Stimulated activated CD4-positive, alpha-beta T cell treated with anti-CD3 and anti-CD28 coated beads, TNF-alpha, amount 100 ng/mL, for 48 hours (primary cell): ENCODE measurements at regions not wholly inside any gene's neighbourhood (a gene's known extent, or its start where the extent isn't known, plus 50 kb on each side); places are given as distances from the start of the nearest gene placed in this dataset.
"Not testable (repeated sequence)": the region's sequence is repeated elsewhere in the genome, so short reads cannot be mapped to it uniquely, and the experiment has no call there.

Source experiments
- DNase-seq, 3 donors: peaks; one replicate each; pipeline ENCODE4 v3.0.0-alpha.2; 2020; ENCODE audit warnings: low read depth in 3 of 3

GRCh38 chr10:80697926-80698325 is 160.2 kb downstream of the SH2D4B start:
- DNase-seq = no peak

DNA sequence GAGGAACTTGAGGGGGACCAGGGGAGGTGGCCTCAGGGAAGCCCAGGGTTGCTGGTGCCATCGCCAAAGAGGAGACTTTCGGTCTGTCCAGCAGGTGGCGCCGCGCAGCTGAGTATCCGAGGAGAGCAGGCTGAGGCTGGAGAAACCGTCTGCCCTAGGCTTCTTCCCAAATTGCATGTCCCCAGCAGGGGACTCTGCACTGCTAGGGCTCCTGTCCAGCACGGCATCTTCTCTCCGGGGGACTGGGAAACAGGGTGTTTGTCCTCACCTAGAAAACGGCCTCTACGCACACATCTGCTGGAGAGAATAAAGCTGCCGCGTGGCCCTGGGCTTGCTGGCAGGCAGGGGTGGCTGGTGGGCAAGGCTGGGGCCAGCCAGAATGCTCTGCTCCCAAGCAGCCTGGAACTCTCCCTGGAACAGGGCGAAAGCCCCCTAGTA is 161.9 kb downstream of the SH2D4B start:
- peak; percentile 63 to 75 (median 65) for DNase-seq

- DNase-seq = no peak
These were observed 162.6 kb downstream of the SH2D4B start for GRCh38 chr10:80700252-80700651.

DNA sequence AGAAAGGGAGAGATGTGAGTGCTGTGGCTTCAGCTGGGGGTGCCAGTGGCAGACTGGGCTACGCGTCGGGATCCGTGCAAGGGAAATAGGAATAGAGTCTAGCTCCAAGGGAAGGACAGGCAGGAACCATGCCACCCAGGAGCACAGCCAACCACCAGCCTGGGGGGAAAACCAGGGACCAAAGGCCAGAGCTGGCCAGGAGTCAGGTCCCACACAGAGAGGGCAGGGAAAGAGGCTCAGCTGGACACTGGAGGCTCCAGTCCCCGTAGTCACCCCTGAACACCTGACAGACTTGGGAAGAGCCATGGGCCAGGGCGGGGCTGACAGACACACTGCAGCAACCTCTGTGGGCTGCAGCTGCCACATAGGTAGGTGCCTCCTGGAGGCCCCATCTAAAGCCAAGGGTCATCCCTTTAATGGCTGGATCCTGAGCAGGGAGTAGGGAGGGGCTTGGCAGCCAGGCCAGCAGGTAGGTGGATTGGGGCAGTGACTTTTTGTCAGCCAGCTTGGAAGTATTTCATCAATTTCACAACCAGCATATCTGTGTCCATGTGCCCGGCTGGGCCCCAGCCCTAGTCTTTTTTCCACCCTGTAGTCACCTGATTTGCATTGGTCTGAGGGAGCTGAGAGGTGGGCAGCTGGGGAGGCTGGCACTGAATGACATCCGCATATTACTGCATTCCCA is 163.2 kb downstream of the SH2D4B start:
- DNase-seq = no peak

DNA sequence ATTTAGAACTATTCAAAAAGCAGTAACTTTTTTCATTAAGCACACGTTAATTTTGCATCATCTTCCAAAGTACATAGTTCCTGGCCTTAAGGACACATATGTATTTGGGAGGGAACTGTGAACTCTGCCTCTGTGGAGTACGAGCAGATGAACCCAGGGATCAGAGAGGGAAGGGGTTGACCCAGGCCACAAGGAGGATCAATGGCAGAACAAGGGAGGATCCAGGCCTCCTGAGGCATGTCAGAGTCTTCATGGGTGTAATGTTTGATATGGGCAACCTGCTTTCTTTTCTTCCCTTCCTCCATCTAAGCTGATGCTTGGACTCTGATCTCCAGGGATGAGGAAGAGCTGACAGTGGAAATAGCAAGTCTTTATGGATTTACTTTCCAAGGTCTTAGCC is 164.0 kb downstream of the SH2D4B start:
- DNase-seq = no peak

- DNase-seq = no peak
These were observed 164.4 kb downstream of the SH2D4B start for GRCh38 chr10:80702143-80702542.

- DNase-seq = no peak
These were observed 168.2 kb downstream of the SH2D4B start for GRCh38 chr10:80705899-80706298.

DNA sequence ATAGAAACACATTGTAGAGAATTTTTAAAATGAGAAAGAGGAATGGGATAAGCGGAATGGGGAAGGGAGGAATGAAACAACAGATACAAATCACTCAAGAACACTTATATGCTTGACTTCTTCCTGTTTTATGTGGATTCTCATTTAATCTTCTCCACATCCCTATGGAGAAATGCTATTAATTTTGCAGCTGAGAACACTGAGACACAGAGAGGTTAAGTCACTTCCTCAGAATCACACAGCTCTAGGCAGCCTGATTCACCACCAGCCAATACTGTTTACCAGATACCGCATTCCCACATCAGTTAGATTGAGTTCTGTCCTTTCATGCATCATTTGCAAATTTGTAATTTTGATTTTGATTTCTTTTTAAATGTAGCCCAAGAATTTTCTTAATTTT is 170.5 kb downstream of the SH2D4B start:
- DNase-seq = no peak

- DNase-seq = no peak
These were observed 171.1 kb downstream of the SH2D4B start for GRCh38 chr10:80708808-80709207.

DNA sequence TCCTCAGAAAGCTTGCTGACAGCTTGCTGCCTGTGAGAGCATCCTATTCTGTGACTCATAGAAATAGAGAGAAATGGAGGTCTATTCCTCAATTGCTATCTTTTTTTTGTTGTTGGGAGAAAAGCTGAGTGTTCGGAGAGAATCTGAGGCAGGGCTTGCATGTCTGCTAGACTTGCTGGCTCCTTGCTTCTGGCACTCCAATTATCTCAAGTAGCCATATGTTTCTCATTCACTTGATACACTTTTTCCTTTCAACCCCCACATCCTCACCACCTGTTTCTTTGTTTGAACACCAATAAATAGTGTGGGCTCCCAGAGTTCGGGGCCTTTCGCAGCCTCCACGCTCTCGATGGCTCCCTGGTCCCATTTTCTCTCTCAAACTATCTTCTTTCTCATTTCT is 172.2 kb downstream of the SH2D4B start:
- no peak for DNase-seq

GRCh38 chr10:80713398-80713928 is 175.8 kb downstream of the SH2D4B start:
- DNase-seq = no peak

GRCh38 chr10:80714566-80714965 is 176.9 kb downstream of the SH2D4B start:
- no peak for DNase-seq

DNA sequence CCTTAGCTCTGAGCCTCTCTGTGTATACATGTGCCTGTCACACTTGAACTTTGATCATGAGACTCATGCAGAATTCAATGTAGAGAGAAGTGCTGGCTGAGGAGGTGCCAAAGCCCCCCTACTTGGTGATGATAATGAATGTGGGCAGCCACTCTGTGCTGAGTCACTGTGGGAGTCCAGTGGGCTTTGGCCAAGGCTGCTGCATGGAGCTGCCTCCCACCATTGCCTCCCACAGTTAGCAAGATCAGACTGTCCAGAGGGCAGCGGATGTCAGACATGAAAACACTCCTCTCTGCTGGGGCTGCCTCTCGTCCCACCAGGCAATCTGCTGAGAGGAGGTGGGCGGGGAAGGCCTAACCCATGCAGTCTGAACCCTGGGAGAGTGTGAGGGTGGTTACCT is 180.3 kb downstream of the SH2D4B start:
- no peak for DNase-seq

DNA sequence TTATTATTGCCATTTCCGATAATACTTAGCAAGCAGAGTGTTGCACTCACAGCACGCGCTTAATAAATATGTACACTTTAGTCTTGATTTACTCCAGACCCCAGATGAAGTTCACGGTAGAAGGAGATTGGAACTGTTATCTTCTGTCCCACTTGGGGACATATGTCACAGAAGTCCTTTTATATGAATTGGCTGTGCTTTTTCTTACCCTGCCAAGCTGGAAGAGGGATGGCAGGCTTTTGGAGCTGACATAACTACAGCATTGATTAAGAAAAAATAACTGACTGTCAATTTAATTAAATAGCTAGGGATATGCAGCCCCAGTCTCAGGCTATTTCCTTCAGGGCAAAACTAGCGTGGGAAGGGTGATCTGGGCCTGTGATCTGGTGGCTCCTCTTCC is 182.2 kb downstream of the SH2D4B start:
- DNase-seq = no peak

- DNase-seq = no peak
These were observed 182.8 kb downstream of the SH2D4B start for GRCh38 chr10:80720549-80720948.

- not testable (repeated sequence) for DNase-seq
These were observed 190.7 kb downstream of the SH2D4B start for GRCh38 chr10:80728354-80728753.

DNA sequence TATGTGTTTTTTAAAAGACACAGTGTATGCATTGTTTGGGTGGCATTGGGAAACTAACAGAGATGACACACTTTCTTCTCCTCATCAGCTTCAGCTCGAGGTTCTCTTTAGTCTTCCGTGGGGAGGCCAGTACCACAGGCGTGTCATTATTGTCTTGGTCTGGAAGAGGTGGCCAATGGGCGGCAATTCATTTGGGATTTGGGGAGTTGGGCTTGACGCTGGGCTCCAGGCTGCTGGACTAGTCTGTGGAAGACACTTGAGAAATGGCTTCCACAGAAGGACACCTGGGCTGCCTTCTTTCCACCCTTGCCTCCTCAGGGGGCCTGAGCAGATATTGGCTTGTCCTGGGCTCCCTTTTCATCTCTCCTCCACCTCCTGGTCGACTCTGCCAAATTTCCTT is 192.2 kb downstream of the SH2D4B start:
- no peak for DNase-seq

DNA sequence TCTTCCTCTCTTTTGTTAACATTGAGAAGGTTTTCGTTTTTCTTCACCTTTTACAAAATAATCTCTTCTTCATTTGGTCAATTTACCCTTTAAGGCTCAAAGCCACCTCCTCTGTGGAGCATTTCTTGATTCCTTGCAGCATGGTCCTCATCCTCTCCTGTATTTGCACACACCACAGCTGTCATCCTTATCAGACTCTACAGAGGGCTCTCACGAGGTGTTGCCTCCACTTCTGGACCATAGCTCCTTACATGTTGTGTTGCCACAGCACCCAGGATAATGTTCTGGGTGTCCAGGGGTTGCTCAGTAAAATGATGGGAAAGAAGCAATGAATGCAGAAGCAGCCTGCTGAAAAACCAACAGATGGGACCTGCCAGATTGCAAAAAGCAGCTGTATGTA is 192.8 kb downstream of the SH2D4B start:
- DNase-seq = no peak

DNA sequence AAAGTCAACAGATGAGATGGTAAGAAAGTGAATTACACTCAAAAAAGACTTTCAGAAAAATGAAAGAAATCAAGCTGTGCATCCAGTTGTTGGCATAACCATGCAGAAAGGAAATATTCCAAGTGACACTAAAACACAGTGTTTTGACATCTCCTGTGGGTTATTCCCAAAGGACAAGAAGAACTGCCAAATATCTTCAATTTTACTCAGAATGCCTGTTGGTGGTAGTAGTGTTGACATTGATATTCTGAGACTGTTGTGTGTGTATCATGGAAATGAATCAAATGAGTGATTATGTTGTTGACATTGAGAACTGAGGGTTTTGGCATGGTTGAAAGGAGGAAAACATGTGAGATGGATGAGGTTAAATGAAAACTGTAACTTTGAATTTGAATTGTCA is 196.9 kb downstream of the SH2D4B start:
- no peak for DNase-seq

DNA sequence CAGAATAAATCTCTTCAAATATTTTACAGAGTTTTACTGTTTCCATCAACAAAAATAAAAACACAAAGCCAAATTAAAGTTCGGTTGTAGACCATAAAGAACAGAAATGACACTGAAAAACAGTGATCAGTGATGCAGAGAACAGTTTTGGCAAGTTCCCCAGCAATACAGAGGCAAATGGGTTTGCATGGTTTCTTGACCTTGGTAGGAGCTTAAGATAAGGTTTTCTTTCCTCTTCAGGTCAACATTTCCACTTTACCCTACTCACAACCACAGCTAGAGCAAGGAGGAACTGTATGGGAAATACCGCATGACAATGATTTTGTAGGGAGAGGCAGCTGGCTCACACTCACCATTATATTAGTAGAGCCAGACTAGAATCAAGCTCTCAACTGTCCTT is 199.5 kb downstream of the SH2D4B start:
- no peak for DNase-seq

GRCh38 chr10:80739328-80739727 is 201.6 kb downstream of the SH2D4B start:
- DNase-seq = no peak

DNA sequence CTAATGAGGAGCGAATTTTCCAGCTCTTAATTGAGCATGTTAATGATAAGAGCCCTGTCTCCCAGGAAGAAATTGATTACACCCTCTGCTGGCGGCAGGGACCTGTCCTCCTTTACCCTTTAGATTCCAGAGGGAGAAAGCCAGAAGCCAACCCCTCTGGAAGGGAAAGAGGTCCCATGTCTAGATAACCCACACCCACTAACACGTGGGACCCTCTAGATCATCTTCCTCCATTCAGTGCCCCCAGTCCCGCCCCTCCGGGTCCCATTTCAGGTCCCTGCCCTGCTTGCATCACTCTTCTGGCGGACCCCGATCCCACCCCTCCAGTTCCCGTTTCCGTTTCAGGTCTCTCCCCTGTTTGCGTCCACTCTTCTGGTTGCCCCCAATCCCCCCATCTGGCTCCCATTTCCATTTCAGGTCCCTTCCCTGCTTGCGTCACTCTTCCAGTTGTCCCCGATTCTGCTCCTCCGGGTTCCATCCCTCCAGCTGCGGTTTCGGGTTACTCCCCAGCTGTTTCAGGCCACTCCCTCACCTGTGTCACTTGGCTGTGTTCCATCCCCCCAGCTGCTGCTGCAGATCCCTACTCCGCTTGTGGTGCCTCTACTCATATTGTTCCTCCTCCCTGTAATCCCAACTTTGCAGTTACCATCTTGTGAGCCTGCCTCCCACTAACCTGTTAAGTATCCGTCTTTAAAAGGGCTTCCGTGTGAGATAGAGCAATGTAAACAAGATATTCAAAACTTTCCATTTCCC is 202.4 kb downstream of the SH2D4B start:
- DNase-seq = no peak

DNA sequence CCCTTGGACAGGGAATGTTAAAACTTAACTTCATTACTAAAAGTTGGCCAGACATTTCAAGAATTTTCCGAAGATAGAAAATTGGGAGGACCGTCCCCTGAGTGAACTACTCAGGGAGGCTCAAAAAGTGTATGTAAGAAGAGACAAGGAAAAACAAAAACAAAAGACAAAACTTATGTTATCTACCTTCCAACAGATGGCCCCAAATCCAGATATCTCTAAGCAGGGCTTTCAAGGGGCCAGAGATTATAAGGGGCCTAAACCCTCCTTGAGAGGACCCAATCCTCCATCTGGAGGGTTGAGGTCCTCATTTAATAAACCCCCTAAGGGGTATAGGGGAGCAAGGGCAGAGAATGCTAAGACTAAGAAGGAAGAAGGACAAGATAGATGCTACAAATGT is 203.6 kb downstream of the SH2D4B start:
- no peak for DNase-seq
